Posterior cingulate gyrus (tissue), 11 donors: ENCODE measurements at regions not wholly inside any gene's neighbourhood (a gene's known extent, or its start where the extent isn't known, plus 50 kb on each side); places are given as distances from the start of the nearest gene placed in this dataset.
"Not testable (repeated sequence)": the region's sequence is repeated elsewhere in the genome, so short reads cannot be mapped to it uniquely, and the experiment has no call there.

Source experiments
- DNase-seq, 10 donors: peaks; one replicate each; pipeline versions ENCODE4 v3.0.0 to v3.0.0-alpha.2; 2020 to 2021; ENCODE audit warnings: mixed read lengths in 3 of 10
- intact Hi-C: fragments of 100-400 bp; cut with DNase I; formaldehyde crosslinking; loops from one replicate; pipeline ENCODE4 v1.15.1; 2023

DNA sequence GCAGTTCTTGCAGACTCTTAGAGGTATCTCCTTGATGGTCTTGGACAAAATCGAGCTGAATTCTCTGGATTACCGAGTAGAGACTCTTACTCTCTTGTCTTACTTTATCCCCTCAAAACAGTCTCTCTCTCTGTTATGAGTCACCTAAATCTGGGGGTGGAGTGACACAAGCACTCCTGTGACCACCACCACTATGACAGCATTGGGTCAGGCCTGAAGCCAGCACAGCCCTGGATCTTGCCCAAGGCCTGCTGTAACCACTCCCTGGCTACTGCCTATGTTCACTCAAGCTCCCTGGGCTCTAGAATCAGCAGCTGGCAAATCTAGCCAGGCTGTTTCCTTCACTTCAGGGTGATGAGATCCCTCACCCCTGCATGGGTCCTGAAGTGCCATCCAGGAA is 662.5 kb downstream of the LUZP2 start:
- DNase-seq = peak in 1 of 10 donors; percentile 16
- intact Hi-C loops = no loop called here

DNA sequence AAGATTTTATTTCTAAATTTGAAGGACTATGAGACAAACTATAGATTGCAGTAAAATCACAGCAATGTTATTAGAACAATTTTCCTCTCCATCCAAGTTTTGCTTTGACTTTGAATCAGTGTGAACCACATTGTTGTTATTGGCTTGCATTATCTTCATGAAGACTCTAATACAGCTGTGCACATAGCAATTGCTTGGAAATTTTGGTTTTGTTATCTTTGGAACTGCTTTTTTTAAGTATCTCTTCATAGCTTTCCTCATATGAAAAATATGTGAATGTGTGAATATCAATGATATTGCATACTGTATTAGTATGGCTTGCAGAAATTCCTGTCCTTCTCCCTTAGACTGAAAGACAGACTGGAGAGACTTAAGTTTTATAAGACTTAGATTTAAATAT is 666.6 kb downstream of the LUZP2 start:
- DNase-seq = no peak
- intact Hi-C loops = no loop called here

DNA sequence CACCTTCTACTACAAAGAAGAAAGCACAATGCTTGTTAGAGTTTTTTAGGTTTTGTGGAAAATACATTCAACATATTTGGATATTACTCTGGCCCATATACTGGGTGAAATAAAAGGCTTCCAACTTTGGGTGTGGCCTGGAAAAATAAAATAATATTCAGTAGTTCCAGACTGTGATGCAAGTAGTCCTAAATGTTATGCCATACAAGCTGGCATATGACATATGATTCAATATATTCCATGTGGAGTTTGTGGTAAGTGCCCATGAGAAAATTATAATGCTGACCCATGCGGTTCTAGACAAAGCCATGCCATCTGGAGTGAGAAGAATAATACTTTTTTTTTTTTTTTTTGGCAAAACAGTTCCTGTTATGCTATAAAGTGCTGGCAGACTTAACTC is 683.3 kb downstream of the LUZP2 start:
- DNase-seq = no peak
- intact Hi-C loops = no loop called here

DNA sequence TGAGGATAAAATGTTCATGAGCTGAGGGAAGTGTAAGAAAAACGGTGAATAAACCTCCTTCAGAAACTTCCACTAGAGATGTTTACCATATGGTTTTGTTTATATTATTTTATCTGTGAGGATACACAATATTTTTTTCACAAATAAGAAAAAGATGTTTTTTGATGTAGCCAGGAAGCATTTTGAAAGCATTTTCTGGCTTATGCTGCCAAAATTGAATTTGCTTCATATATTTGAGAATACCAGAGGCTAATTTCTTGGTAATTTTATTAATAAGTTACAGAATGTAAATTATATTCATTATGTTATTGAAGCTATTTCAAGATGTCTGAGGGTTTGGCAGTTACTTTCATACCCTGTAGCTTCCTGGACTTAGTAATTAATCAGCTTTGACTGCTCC is 686.6 kb downstream of the LUZP2 start:
- intact Hi-C loops = no loop called here
- no peak for DNase-seq

DNA sequence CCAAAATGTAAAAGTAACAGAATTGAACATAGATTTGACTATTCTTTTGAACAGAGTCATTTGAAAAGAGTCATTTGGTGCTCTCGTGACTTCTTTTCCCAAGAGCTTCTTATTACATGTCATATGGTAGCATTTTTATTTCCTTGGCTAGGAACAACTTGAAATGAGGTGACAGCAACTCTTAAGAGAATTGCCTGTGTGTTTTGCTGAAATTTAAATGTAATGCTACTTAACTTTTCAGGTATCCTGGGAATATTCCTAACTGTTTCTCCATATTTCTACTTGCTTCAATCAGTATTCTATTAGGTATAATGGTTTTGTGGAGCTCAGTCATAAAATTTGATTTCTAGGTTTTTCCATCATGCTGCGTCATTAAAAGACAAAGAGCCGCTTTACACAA is 700.7 kb downstream of the LUZP2 start:
- intact Hi-C loops = no loop called here
- DNase-seq = no peak

- intact Hi-C loops = no loop called here
Observed at GRCh38 chr11:25198704-25199103, 701.9 kb downstream of the LUZP2 start.

DNA sequence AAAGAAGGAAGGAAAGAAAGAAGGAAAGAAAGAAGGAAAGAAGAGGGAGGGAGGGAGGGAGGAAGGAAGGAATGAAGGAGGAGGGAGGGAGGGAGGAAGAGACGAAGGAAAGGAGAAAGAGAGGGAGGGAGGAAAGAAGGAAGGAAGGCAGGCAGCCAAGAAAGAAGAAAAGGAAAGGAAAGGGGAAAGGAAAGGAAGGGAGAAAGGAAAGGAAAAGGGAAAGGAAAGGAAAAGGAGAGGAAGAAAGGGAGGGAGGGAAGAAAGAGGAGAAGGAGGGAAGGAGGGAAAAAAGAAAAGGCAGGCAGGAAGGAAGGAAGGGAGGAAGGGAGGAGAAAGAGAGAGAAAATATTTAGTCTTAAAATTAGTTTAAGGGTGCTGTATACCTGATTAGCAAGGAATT is 704.1 kb downstream of the LUZP2 start:
- intact Hi-C loops = no loop called here
- DNase-seq = no peak

More at GRCh38 chr11:25198704-25199103, 701.9 kb downstream of the LUZP2 start:
- DNase-seq = no peak

DNA sequence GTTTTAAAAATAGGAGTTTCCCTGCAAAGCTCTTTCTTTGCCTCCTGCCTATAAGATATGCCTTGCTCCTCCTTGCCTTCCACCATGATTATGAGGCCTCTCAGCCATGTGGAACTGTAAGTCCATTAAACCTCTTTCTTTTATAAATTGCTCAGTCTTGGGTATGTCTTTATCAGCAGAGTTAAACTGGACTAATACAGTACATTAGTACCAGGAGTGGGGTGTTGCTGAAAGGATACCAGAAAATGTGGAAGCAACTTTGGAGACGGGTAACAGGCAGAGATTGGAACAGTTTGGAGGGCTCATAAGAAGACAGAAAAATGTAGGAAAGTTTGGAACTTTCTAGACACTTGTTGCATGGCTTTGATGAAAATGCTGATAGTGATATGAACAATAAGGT is 709.9 kb downstream of the LUZP2 start:
- intact Hi-C loops = no loop called here
- DNase-seq = no peak

DNA sequence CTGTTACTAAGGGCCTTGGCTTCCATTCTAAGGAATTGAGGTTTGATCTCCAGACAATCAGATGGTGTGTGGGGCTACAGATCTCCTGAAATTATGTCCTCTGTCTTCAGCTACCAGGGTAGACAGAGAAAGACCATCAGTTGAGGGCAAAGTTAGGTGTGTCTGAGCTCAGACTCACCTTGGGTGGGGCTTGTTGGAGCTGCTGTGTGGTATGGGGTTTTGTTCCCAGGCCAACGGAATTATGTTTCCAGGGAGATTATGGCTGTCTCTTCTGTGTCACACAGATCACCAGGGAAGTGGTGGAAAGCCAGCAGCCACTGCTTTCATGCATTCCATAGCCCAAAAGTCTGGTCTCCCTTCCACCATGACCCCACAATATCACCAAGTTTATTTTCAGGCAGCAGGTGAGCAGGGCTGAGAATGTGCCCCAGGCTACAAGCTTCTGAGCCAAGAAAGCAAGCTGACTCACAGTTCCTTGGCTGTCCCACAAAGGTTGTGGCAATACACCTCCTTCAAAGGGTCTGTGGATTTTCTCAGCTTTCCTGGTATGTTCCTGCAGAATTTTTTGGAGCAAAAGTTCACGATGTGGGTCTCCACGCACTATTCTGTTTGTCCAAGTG is 714.9 kb downstream of the LUZP2 start:
- DNase-seq = peak in 1 of 10 donors; percentile 41
- intact Hi-C loops = no loop called here

DNA sequence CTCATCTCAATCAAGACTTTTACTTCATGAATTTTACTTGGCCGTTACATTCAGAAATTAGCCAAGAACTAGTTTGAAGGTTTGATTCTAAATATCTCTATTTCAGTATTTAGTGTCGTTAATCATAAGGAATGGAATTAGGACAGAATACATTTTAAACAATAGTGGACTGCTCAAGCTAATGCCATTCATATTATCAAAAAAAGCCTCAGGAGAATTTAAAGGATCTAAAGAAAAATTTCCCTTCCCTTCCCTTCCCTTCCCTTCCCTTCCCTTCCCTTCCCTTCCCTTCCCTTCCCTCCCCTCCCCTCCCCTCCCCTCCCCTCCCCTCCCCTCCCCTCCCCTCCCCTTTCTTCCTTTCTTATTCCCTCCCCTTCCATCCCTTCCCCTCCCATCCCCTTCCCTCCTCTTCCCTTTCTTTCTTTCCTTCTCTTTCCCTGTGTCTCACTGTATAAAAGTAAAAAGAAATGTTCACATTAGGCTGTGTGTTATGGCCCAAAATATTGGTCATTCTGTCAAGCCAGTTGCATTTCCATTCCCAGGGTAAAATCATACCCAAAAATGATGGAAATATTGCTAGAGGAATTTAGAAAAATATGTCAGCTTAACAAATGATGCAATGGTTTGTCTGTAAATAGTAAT is 717.8 kb downstream of the LUZP2 start:
- DNase-seq = no peak
- intact Hi-C loops = no loop called here

GRCh38 chr11:25218036-25218435 is 721.2 kb downstream of the LUZP2 start:
- intact Hi-C loops = no loop called here
- DNase-seq = no peak

DNA sequence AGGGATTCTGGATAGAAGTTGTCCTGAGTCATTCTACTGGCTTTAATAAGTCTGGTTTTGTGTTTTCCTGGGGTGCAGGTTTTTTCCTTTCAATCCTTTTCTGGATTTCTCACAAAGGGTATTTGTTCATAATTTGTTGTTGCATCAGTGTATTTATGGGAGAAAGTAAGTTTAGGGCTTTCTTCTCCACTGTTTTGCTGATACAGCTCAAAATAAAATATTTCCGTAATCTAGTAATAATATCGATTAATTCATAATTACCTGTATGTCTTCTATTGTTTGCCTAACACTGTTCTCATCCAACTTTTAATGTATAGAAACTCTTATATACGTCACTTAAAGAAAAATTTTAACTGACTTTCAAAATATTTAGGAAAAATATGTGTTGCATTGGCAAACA is 728.2 kb downstream of the LUZP2 start:
- intact Hi-C loops = no loop called here
- DNase-seq = no peak

GRCh38 chr11:25242928-25243327 is 746.1 kb downstream of the LUZP2 start:
- DNase-seq = no peak
- intact Hi-C loops = no loop called here

DNA sequence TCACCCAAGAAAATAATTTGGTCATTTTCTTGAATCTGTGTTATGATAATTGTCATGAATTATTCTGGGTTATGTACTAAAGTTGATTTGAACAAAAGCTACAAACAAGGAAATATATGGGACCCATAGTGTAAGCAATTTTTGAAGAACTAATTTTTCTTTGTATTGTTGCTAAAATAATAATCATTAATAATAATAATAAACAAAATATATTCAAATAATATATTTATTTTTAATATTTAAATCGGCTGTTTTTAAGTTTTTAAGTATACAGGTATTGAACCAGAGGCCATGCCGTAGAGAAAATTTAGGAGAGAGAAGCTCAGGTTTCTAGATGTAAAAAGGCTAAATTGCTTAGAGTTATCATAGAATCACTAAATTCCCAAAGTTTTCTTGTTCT is 747.3 kb downstream of the LUZP2 start:
- intact Hi-C loops = no loop called here
- DNase-seq = no peak

DNA sequence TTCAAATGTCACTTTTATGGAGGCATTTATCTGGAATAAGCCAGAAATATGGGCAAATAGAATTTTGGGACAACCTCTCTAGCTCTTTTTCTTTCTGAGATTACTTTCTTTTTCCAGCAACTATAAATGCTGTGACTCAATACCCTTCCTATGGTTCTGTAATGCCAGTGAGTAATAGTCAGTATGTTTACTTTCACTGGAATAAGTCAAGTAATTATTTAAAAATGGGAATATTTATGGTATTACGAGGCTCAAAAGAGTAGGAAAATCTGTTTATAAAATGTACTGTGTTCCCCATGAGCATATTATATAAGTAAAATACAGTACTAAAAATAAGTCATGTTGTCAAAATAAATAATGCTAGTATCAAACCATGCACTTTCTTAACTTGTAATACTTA is 750.5 kb downstream of the LUZP2 start:
- intact Hi-C loops = no loop called here
- no peak for DNase-seq

DNA sequence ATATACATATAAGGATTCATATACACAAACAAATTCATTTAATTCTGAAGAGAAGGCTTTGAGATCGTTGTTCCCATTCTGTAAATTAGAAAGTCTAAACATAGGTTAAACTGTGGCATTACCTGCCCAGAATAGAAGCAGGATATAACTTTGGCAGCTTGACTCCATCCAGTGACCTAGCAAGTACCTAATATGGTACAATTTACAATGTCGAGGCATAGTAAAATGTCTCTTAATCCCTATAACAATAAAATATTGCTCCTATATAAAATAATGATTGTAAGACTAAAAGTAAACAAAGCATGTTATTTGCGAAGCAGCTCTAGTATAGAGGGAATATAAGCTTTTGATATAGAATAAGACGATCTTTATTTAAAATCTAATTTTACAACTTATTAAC is 756.0 kb downstream of the LUZP2 start:
- intact Hi-C loops = no loop called here
- no peak for DNase-seq

DNA sequence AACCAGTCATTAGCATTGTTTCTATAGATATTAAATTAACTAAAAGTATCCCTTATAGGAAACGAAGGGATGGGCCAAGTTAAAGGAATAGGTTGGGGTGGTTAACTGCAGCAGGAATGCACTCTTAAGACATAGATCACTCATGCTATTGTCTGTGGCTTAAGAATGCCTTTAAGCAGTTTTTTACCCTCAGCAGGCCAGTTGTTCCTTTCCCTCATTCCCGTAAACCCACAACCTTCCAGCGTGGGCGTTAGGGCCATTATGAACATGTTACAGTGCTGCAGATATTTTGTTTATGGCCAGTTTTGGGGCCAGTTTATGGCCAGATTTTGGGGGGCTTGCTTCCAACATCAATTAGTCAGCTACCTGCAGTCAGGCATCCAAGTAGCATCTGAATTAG is 767.0 kb downstream of the LUZP2 start:
- DNase-seq, intact Hi-C loops: not testable (repeated sequence)

DNA sequence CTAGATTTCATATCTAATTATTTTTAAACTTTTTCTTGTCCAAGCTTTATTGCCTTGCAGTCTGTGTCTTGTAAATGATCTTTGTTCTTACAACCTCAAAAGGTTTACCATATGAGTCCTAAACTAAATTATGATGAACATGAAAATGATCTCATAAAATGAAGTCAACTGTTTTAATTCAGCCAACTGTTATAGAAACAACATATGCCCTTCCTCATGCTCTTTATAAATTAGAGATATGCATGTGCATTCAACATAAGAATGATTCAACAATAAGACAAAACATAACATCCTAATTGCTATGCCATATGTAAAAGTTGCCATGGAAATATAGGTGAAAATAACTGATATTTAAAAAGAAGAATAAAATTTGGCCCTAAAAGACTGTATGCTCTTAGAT is 774.4 kb downstream of the LUZP2 start:
- intact Hi-C loops = no loop called here
- DNase-seq = no peak

DNA sequence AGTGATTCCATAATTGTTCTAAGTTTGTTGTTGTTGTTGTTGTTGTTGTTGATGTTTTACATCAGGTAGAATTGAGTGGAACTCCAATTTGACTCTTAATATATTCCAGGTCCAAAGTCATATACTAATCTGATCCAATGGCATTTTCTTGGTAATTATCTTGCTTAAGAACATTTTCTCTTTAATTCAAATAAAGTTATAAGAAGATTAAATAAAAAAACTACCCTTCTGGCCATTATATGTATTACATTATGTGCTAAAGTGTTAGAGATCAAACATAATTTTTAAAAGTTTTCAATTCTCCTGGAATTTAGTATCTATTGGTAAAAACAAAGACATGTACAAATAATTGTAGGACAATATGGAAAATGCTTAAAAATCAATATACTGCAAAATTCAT is 775.4 kb downstream of the LUZP2 start:
- intact Hi-C loops = no loop called here
- DNase-seq = no peak

DNA sequence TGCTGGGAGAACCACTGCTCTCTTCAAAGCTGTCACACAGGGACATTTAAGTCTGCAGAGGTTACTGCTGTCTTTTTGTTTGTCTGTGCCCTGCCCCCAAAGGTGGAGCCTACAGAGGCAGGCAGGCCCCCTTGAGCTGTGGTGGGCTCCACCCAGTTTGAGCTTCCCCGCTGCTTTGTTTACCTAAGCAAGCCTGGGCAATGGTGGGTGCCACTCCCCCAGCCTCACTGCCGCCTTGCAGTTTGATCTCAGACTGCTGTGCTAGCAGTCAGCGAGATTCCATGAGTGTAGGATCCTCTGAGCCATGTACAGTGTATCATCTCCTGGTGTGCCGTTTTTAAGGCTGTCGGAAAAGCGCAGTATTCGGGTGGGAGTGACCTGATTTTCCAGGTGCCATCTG is 784.0 kb downstream of the LUZP2 start:
- intact Hi-C loops = not testable (repeated sequence)
- peak in 2 of 10 donors; percentile 54 to 75 for DNase-seq

DNA sequence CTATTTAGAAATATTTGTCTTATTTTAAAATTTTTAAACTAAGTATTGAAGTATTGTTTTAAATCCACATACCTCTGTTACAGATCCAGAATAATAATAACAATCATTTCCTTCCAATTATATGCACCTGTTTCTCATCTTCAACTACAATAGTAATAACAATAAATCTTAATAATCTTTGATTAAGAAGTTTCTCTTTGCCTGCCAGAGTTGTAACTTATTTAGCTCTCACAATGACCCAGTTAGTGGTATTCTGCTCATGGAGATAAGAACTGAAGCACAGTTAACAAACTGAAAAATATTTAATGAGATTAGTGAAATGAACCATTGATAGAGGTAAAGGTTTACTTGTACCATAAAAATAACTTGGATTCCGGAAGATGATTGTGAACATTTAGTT is 796.3 kb downstream of the LUZP2 start:
- DNase-seq = no peak
- intact Hi-C loops = no loop called here

DNA sequence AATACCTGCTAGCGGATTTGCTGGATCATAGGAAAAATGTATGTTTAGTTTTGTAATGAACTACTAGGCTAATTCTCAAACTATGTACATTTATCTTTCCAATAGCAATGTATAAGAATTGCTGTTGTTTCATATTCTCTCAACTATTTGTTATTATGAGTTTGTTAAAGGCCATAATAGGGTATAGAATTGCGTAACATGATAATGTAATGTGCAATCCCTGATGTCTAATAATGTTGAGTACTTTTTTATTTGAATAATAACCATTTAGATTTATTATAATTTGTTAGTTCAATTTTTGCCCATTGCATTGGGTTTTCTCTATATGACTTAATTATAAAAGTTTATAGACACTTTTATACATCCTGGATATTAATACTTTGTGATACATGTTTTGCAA is 801.6 kb downstream of the LUZP2 start:
- no peak for DNase-seq
- intact Hi-C loops = no loop called here

GRCh38 chr11:25309818-25310217 is 813.0 kb downstream of the LUZP2 start:
- intact Hi-C loops = no loop called here
- DNase-seq = no peak
